Gastrocnemius medialis (tissue), 4 donors: ENCODE measurements at regions not wholly inside any gene's neighbourhood (a gene's known extent, or its start where the extent isn't known, plus 50 kb on each side); places are given as distances from the start of the nearest gene placed in this dataset.

Source experiments
- ATAC-seq, 2 donors: fragments of 150-250 bp; one replicate each; pipeline ENCODE4 v1.9.1; 2016
- DNase-seq, 2 donors: peaks; one replicate each; pipeline ENCODE4 v3.0.0-alpha.2; 2019
- H3K27ac ChIP-seq, 4 donors: fragments of 200-600 bp; sonication (generic); 1 replicate in 1 of 4; 2 replicates in 3 of 4; pipeline ENCODE4 v1.5.1; 2016 to 2018; ENCODE audit warnings: mild to moderate bottlenecking in 2 of 4, moderate library complexity in 1 of 4
- H3K27me3 ChIP-seq, 3 donors: fragments of 200-600 bp; sonication (generic) in 2 of 3; 1 replicate in 1 of 3; 2 replicates in 2 of 3; pipeline versions ENCODE4 v1.5.1 to v1.6.0; 2016 to 2019; ENCODE audit warnings: mild to moderate bottlenecking in 1 of 3, moderate library complexity in 1 of 3
- H3K36me3 ChIP-seq, 2 donors: fragments of 200-600 bp; sonication (generic) in 1 of 2; one replicate each; pipeline ENCODE4 v1.5.1; 2017 to 2018
- H3K4me1 ChIP-seq, 2 donors: fragments of 200-600 bp; sonication (generic) in 1 of 2; one replicate each; pipeline ENCODE4 v1.5.1; 2016 to 2017; ENCODE audit warnings: mild to moderate bottlenecking in 2 of 2
- H3K4me3 ChIP-seq, 4 donors: fragments of 200-600 bp; sonication (generic) in 3 of 4; 1 replicate in 1 of 4; 2 replicates in 3 of 4; pipeline ENCODE4 v1.5.1; 2016 to 2019; ENCODE audit warnings: mild to moderate bottlenecking in 2 of 4
- H3K9me3 ChIP-seq, 3 donors: fragments of 200-600 bp; sonication (generic) in 2 of 3; 1 replicate in 1 of 3; 2 replicates in 2 of 3; pipeline ENCODE4 v1.5.1; 2016 to 2019
- CTCF ChIP-seq, 5 experiments: fragments of 450-650 bp in 3 of 5; fragments of 200-600 bp in 2 of 5; sonication (generic) in 2 of 5; IDR thresholded peaks in 4 of 5; conservative IDR thresholded peaks in 1 of 5; 1 replicate in 4 of 5; 2 replicates in 1 of 5; pipeline ENCODE4 v1.5.1; 2016 to 2019; ENCODE audit warnings: antibody characterized with exemption in 5 of 5, mild to moderate bottlenecking in 3 of 5, moderate library complexity in 3 of 5
- POLR2A ChIP-seq, 2 donors: fragments of 450-650 bp; IDR thresholded peaks; one replicate each; pipeline ENCODE4 v1.6.1; 2017; ENCODE audit warnings: antibody characterized with exemption in 2 of 2, mild to moderate bottlenecking in 2 of 2, moderate library complexity in 2 of 2
- in situ Hi-C, 4 donors: fragments of 200-750 bp; cut with MboI; loops; one replicate each; pipeline versions ENCODE4 v1.15.0 to v1.8.0; 2017; ENCODE audit warnings: low sequenced_read_pairs in 4 of 4
- intact Hi-C: fragments of 100-400 bp; cut with DNase I; formaldehyde crosslinking; loops from one replicate; pipeline ENCODE4 v1.15.1; 2023; ENCODE audit warnings: low total_unique reads

GRCh38 chr1:22212400-22213233 lies 69.7 kb upstream of the WNT4 start:
- H3K36me3 ChIP-seq, result no peaks in the 10 kb centered on the region
- intact Hi-C loops, result no loop called here
- H3K9me3 ChIP-seq, result no peaks in the 10 kb centered on the region
- in situ Hi-C loops, result no loop called here
- H3K27me3 ChIP-seq, result peaks cover 53 to 57% (median 54%) of the 10 kb centered on the region in 3 donors
- H3K27ac ChIP-seq, result no peak overlapping the region
- ATAC-seq (no peak), DNase-seq (no peak)
- H3K4me3 ChIP-seq, result no peak overlapping the region
- no peak for TF ChIP-seq POLR2A (IDR thresholded peaks at IDR 0.05)
- no peak for TF ChIP-seq CTCF (IDR thresholded peaks at IDR 0.05 in 4 of 5, conservative IDR thresholded peaks at IDR 0.05 in 1 of 5)
- no peaks in the 10 kb centered on the region for H3K4me1 ChIP-seq

GRCh38 chr1:22216210-22216883 lies 73.5 kb upstream of the WNT4 start:
- H3K4me3 ChIP-seq, result no peak overlapping the region
- DNase-seq (no peak), ATAC-seq (no peak)
- peaks cover 16 to 25% (median 24%) of the 10 kb centered on the region in 3 donors for H3K27me3 ChIP-seq
- intact Hi-C loops (no loop called here), in situ Hi-C loops (no loop called here)
- no peaks in the 10 kb centered on the region for H3K4me1 ChIP-seq
- H3K27ac ChIP-seq, result no peak overlapping the region
- no peaks in the 10 kb centered on the region for H3K36me3 ChIP-seq
- TF ChIP-seq CTCF (IDR thresholded peaks at IDR 0.05 in 4 of 5, conservative IDR thresholded peaks at IDR 0.05 in 1 of 5) (no peak), POLR2A (IDR thresholded peaks at IDR 0.05) (no peak)
- H3K9me3 ChIP-seq, result no peaks in the 10 kb centered on the region

GRCh38 chr1:22216966-22217365 lies 74.1 kb upstream of the WNT4 start:
- H3K27ac ChIP-seq, result no peak overlapping the region
- H3K4me3 ChIP-seq, result no peak overlapping the region
- H3K36me3 ChIP-seq, result no peaks in the 10 kb centered on the region
- peaks cover 13 to 23% (median 18%) of the 10 kb centered on the region in 3 donors for H3K27me3 ChIP-seq
- TF ChIP-seq CTCF (IDR thresholded peaks at IDR 0.05 in 4 of 5, conservative IDR thresholded peaks at IDR 0.05 in 1 of 5) (no peak), POLR2A (IDR thresholded peaks at IDR 0.05) (no peak)
- DNase-seq (no peak), ATAC-seq (no peak)
- H3K4me1 ChIP-seq, result no peaks in the 10 kb centered on the region
- no peaks in the 10 kb centered on the region for H3K9me3 ChIP-seq
- in situ Hi-C loops, result no loop called here
- intact Hi-C loops, result no loop called here

GRCh38 chr1:22217811-22218460 lies 75.0 kb upstream of the WNT4 start:
- H3K4me3 ChIP-seq, result no peak overlapping the region
- H3K4me1 ChIP-seq, result no peaks in the 10 kb centered on the region
- intact Hi-C loops, result no loop called here
- H3K36me3 ChIP-seq, result no peaks in the 10 kb centered on the region
- DNase-seq (no peak), ATAC-seq (no peak)
- in situ Hi-C loops, result no loop called here
- no peak for TF ChIP-seq CTCF (IDR thresholded peaks at IDR 0.05 in 4 of 5, conservative IDR thresholded peaks at IDR 0.05 in 1 of 5)
- no peaks in the 10 kb centered on the region for H3K9me3 ChIP-seq
- peaks cover 4 to 13% (median 12%) of the 10 kb centered on the region in 3 donors for H3K27me3 ChIP-seq
- H3K27ac ChIP-seq, result no peak overlapping the region
